HG03342 (cell line): ENCODE measurements at regions not wholly inside any gene's neighbourhood (a gene's known extent, or its start where the extent isn't known, plus 50 kb on each side); places are given as distances from the start of the nearest gene placed in this dataset.
"Not testable (repeated sequence)": the region's sequence is repeated elsewhere in the genome, so short reads cannot be mapped to it uniquely, and the experiment has no call there.

Experiments
- ATAC-seq: cut with Tn5 transposase; IDR thresholded peaks from one replicate; pipeline ENCODE4 v1.9.1; 2021; ENCODE audit warnings: mild to moderate bottlenecking, moderate library complexity; ENCODE audit not compliant: unreplicated experiment

- ATAC-seq, result no peak
Observed at GRCh38 chr12:9379023-9379742, 171.0 kb upstream of the PZP start.

GRCh38 chr12:9378430-9378835 is 170.2 kb upstream of the PZP start:
- no peak for ATAC-seq

- no peak for ATAC-seq
Observed at GRCh38 chr12:9372202-9372601, 164.0 kb upstream of the PZP start.

- ATAC-seq, result no peak
Observed at GRCh38 chr12:9367828-9368227, 159.6 kb upstream of the PZP start.

GRCh38 chr12:9367201-9367600 is 159.0 kb upstream of the PZP start:
- ATAC-seq, result no peak

- no peak for ATAC-seq
Observed at GRCh38 chr12:9365296-9365695, 157.1 kb upstream of the PZP start.

- ATAC-seq, result peak; percentile 78
Observed at GRCh38 chr12:9364224-9365176, 156.3 kb upstream of the PZP start.

GRCh38 chr12:9363145-9363544 is 154.9 kb upstream of the PZP start:
- no peak for ATAC-seq

GRCh38 chr12:9361879-9362326 is 153.7 kb upstream of the PZP start:
- peak; percentile 25 for ATAC-seq

GRCh38 chr12:9354009-9354754 is 146.0 kb upstream of the PZP start:
- ATAC-seq, result not testable (repeated sequence)

GRCh38 chr12:9351136-9351535 is 142.9 kb upstream of the PZP start:
- ATAC-seq, result no peak

GRCh38 chr12:9349888-9350885 is 142.0 kb upstream of the PZP start:
- no peak for ATAC-seq

GRCh38 chr12:9348906-9349518 is 140.8 kb upstream of the PZP start:
- ATAC-seq, result no peak

- no peak for ATAC-seq
Observed at GRCh38 chr12:9347328-9348127, 139.3 kb upstream of the PZP start.

- ATAC-seq, result no peak
Observed at GRCh38 chr12:9346866-9347327, 138.7 kb upstream of the PZP start.

GRCh38 chr12:9345171-9345570 is 137.0 kb upstream of the PZP start:
- ATAC-seq, result no peak

GRCh38 chr12:9344541-9344940 is 136.3 kb upstream of the PZP start:
- no peak for ATAC-seq

- no peak for ATAC-seq
Observed at GRCh38 chr12:9343731-9344130, 135.5 kb upstream of the PZP start.
